SK-N-MC (cell line): ENCODE measurements at regions not wholly inside any gene's neighbourhood (a gene's known extent, or its start where the extent isn't known, plus 50 kb on each side); places are given as distances from the start of the nearest gene placed in this dataset.
"Not testable (repeated sequence)": the region's sequence is repeated elsewhere in the genome, so short reads cannot be mapped to it uniquely, and the experiment has no call there.

Source experiments
- DNase-seq: peaks from one replicate; pipeline ENCODE4 v3.0.0-alpha.2; 2011; ENCODE audit warnings: low read depth, low spot score
- H3K27ac ChIP-seq: fragments of 200-600 bp; sonication (generic); 2 replicates; pipeline ENCODE4 v1.5.1; 2016; ENCODE audit warnings: mixed run types
- H3K36me3 ChIP-seq: fragments of 200-600 bp; sonication (generic); 2 replicates; pipeline ENCODE4 v1.6.1; 2017; ENCODE audit warnings: antibody characterized with exemption, low read length, mixed read lengths; ENCODE audit not compliant: insufficient read depth
- H3K4me3 ChIP-seq: fragments of 200-600 bp; sonication (generic); 2 replicates; pipeline ENCODE4 v1.5.1; 2016
- H3K9ac ChIP-seq: fragments of 200-600 bp; sonication (generic); 2 replicates; pipeline ENCODE4 v1.8.0; 2017; ENCODE audit warnings: mixed run types, mixed read lengths; ENCODE audit not compliant: insufficient read length
- H3K9me3 ChIP-seq: fragments of 200-600 bp; sonication (generic); 2 replicates; pipeline ENCODE4 v1.6.1; 2017; ENCODE audit warnings: low read depth, mild to moderate bottlenecking, antibody characterized with exemption, low read length, moderate library complexity, mixed read lengths
- EZH2 ChIP-seq: fragments of 200-600 bp; sonication (generic); IDR thresholded peaks from one replicate; pipeline ENCODE4 v1.6.1; 2017; ENCODE audit warnings: antibody characterized with exemption
- FOXP2 ChIP-seq: optimal IDR thresholded peaks from 2 replicates; pipeline ENCODE3; 2011; ENCODE audit warnings: mild to moderate bottlenecking, moderate library complexity; ENCODE audit not compliant: insufficient read depth; ENCODE audit errors: extremely low read length, control extremely low read depth
- POLR2AphosphoS5 ChIP-seq: IDR thresholded peaks from 2 replicates; pipeline ENCODE4 v1.6.1; 2012; ENCODE audit warnings: mild to moderate bottlenecking, low read depth, low read length, borderline replicate concordance

GRCh38 chr10:56472978-56473377 lies 111.9 kb upstream of the ZWINT start:
- Histone ChIP-seq H3K4me3 (no peak overlapping the region), H3K9me3 (no peaks in the 10 kb centered on the region), H3K9ac (no peak overlapping the region), H3K36me3 (no peaks in the 10 kb centered on the region), H3K27ac (no peak overlapping the region)
- TF ChIP-seq FOXP2 (no peak), POLR2AphosphoS5 (no peak), EZH2 (no peak)
- no peak for DNase-seq

- H3K9ac ChIP-seq = no peak overlapping the region
- H3K4me3 ChIP-seq = no peak overlapping the region
- no peak for TF ChIP-seq POLR2AphosphoS5
- TF ChIP-seq FOXP2 = no peak
- TF ChIP-seq EZH2 = no peak
- no peaks in the 10 kb centered on the region for H3K36me3 ChIP-seq
- H3K27ac ChIP-seq = no peak overlapping the region
- no peaks in the 10 kb centered on the region for H3K9me3 ChIP-seq
- no peak for DNase-seq
These were observed 109.6 kb upstream of the ZWINT start for GRCh38 chr10:56470701-56471100.

- Histone ChIP-seq H3K4me3 (no peak overlapping the region), H3K27ac (no peak overlapping the region), H3K9me3 (no peaks in the 10 kb centered on the region), H3K9ac (no peak overlapping the region), H3K36me3 (no peaks in the 10 kb centered on the region)
- TF ChIP-seq POLR2AphosphoS5 = no peak
- no peak for TF ChIP-seq FOXP2
- no peak for TF ChIP-seq EZH2
- no peak for DNase-seq
These were observed 108.4 kb upstream of the ZWINT start for GRCh38 chr10:56469482-56469881.

- no peak overlapping the region for H3K27ac ChIP-seq
- TF ChIP-seq EZH2 (no peak), FOXP2 (no peak), POLR2AphosphoS5 (no peak)
- no peak overlapping the region for H3K9ac ChIP-seq
- no peaks in the 10 kb centered on the region for H3K9me3 ChIP-seq
- H3K4me3 ChIP-seq = no peak overlapping the region
- no peak for DNase-seq
- no peaks in the 10 kb centered on the region for H3K36me3 ChIP-seq
These were observed 104.9 kb upstream of the ZWINT start for GRCh38 chr10:56466005-56466404.

GRCh38 chr10:56449770-56450169 lies 88.7 kb upstream of the ZWINT start:
- no peaks in the 10 kb centered on the region for H3K9me3 ChIP-seq
- TF ChIP-seq FOXP2 (no peak), EZH2 (no peak), POLR2AphosphoS5 (no peak)
- H3K9ac ChIP-seq = no peak overlapping the region
- H3K36me3 ChIP-seq = no peaks in the 10 kb centered on the region
- no peak overlapping the region for H3K4me3 ChIP-seq
- DNase-seq = no peak
- no peak overlapping the region for H3K27ac ChIP-seq

- not testable (repeated sequence) for H3K9me3 ChIP-seq, H3K36me3 ChIP-seq, H3K4me3 ChIP-seq, DNase-seq, H3K9ac ChIP-seq, H3K27ac ChIP-seq
These were observed 86.6 kb upstream of the ZWINT start for GRCh38 chr10:56447613-56448012.

- not testable (repeated sequence) for DNase-seq, H3K4me3 ChIP-seq, H3K27ac ChIP-seq, H3K9me3 ChIP-seq, H3K36me3 ChIP-seq, H3K9ac ChIP-seq
These were observed 80.3 kb upstream of the ZWINT start for GRCh38 chr10:56441337-56441736.
